PC-9 (cell line): ENCODE measurements at regions not wholly inside any gene's neighbourhood (a gene's known extent, or its start where the extent isn't known, plus 50 kb on each side); places are given as distances from the start of the nearest gene placed in this dataset.

Source experiments
- CTCF ChIP-seq: fragments of 200-600 bp; sonication (generic); conservative IDR thresholded peaks from 2 replicates; pipeline ENCODE4 v1.6.1; 2017; ENCODE audit warnings: mixed run types, antibody characterized with exemption, mild to moderate bottlenecking, moderate library complexity
- EZH2 ChIP-seq: fragments of 200-600 bp; sonication (generic); IDR thresholded peaks from 2 replicates; pipeline ENCODE4 v1.8.0; 2017; ENCODE audit warnings: antibody characterized with exemption, low read depth

GRCh38 chr5:136894070-136894469 is 528.7 kb upstream of the TRPC7 start:
- no peak for TF ChIP-seq CTCF
- no peak for TF ChIP-seq EZH2
